Thyroid gland (tissue), 4 donors: ENCODE measurements at regions not wholly inside any gene's neighbourhood (a gene's known extent, or its start where the extent isn't known, plus 50 kb on each side); places are given as distances from the start of the nearest gene placed in this dataset.

ENCODE experiments used
- DNase-seq, 2 donors: peaks; one replicate each; pipeline ENCODE4 v3.0.0-alpha.2; 2019
- H3K27ac ChIP-seq, 3 donors: fragments of 200-600 bp; sonication (generic); 1 replicate in 2 of 3; 2 replicates in 1 of 3; pipeline ENCODE4 v1.5.1; 2016 to 2019; ENCODE audit warnings: mild to moderate bottlenecking in 1 of 3, moderate library complexity in 1 of 3
- H3K27me3 ChIP-seq: fragments of 200-600 bp; sonication (generic); one replicate; pipeline ENCODE4 v1.5.1; 2019
- H3K36me3 ChIP-seq, 2 donors: fragments of 200-600 bp; sonication (generic); one replicate each; pipeline ENCODE4 v1.5.1; 2016 to 2019
- H3K4me1 ChIP-seq, 2 donors: fragments of 200-600 bp; sonication (generic); one replicate each; pipeline ENCODE4 v1.5.1; 2017 to 2019
- H3K4me3 ChIP-seq, 3 donors: fragments of 200-600 bp; sonication (generic); replicated peaks in 1 of 3; 1 replicate in 2 of 3; 2 replicates in 1 of 3; pipeline ENCODE4 v1.5.1; 2016; ENCODE audit warnings: mild to moderate bottlenecking in 1 of 3
- H3K9me3 ChIP-seq: fragments of 200-600 bp; sonication (generic); one replicate; pipeline ENCODE4 v1.5.1; 2017
- CTCF ChIP-seq, 6 experiments: fragments of 200-600 bp in 3 of 6; fragments of 450-650 bp in 3 of 6; sonication (generic) in 3 of 6; IDR thresholded peaks; one replicate each; pipeline ENCODE4 v1.5.1; 2016 to 2019; ENCODE audit warnings: antibody characterized with exemption in 6 of 6, mild to moderate bottlenecking in 2 of 6, inconsistent platforms in 1 of 6, moderate library complexity in 1 of 6
- POLR2A ChIP-seq, 2 donors: fragments of 450-650 bp; IDR thresholded peaks; one replicate each; pipeline ENCODE4 v1.6.1; 2017; ENCODE audit warnings: antibody characterized with exemption in 2 of 2, mild to moderate bottlenecking in 2 of 2, moderate library complexity in 1 of 2
- WGBS, 2 donors: methylation state at CpG; one replicate each; pipeline ENCODE4 v1.1.5; 2017; 5-methylcytosine and 5-hydroxymethylcytosine counted together
- intact Hi-C: fragments of 100-400 bp; cut with DNase I; formaldehyde crosslinking; loops from one replicate; pipeline ENCODE4 v1.15.1; 2023

DNA sequence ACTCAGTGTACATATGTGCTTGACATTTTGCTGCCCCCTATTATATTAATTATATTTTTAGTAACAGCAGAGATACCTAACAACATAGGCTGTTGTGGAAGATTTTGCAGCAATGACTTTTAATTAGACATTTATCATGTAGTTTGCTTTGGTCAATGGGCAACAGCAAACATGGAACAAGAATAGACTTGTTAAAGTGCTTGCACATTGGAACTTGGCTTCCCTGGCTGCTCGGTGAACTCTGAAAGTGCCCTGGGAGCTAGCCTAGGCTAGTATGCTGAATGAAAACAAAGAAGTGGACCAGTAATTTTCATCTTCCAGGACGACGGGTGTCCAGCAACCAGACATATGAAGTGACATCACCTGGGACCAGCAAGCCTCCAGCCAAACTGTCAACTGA lies 1157.1 kb downstream of the ARAP2 start:
- H3K9me3 ChIP-seq = no peaks in the 10 kb centered on the region
- no peaks in the 10 kb centered on the region for H3K4me1 ChIP-seq
- TF ChIP-seq CTCF (IDR thresholded peaks at IDR 0.05) = no peak
- TF ChIP-seq POLR2A (IDR thresholded peaks at IDR 0.05) = no peak
- no peaks in the 10 kb centered on the region for H3K36me3 ChIP-seq
- H3K4me3 ChIP-seq = no peak overlapping the region
- WGBS, 2 donors = 74 to 88% methylated on average over 3 of the region's 3 CpGs
- no peak for DNase-seq
- H3K27me3 ChIP-seq = no peaks in the 10 kb centered on the region
- H3K27ac ChIP-seq = no peak overlapping the region
- intact Hi-C loops = no loop called here

GRCh38 chr4:35100932-35101331 lies 1143.4 kb downstream of the ARAP2 start:
- H3K27me3 ChIP-seq = no peaks in the 10 kb centered on the region
- intact Hi-C loops = no loop called here
- no peak overlapping the region for H3K27ac ChIP-seq
- no peak overlapping the region for H3K4me3 ChIP-seq
- no peak for DNase-seq
- WGBS, 2 donors = 98% methylated on average over 6 to 8 of the region's 8 CpGs
- no peaks in the 10 kb centered on the region for H3K36me3 ChIP-seq
- no peak for TF ChIP-seq POLR2A (IDR thresholded peaks at IDR 0.05)
- peaks cover 9 to 14% of the 10 kb centered on the region in 2 donors for H3K4me1 ChIP-seq
- no peaks in the 10 kb centered on the region for H3K9me3 ChIP-seq

- 91 to 95% methylated on average over 6 to 8 of the region's 8 CpGs for WGBS, 2 donors
These were observed 1142.2 kb downstream of the ARAP2 start for GRCh38 chr4:35102066-35102465.

GRCh38 chr4:35105486-35105885 lies 1138.8 kb downstream of the ARAP2 start:
- peaks cover 9 to 15% of the 10 kb centered on the region in 2 donors for H3K4me1 ChIP-seq

More at GRCh38 chr4:35102066-35102465, 1142.2 kb downstream of the ARAP2 start:
- Histone ChIP-seq H3K36me3 (no peaks in the 10 kb centered on the region), H3K27me3 (no peaks in the 10 kb centered on the region), H3K27ac (no peak overlapping the region), H3K4me3 (no peak overlapping the region), H3K9me3 (no peaks in the 10 kb centered on the region), H3K4me1 (peaks cover 9 to 15% of the 10 kb centered on the region in 2 donors)
- no peak for DNase-seq
- TF ChIP-seq POLR2A (IDR thresholded peaks at IDR 0.05) = no peak
- TF ChIP-seq CTCF (IDR thresholded peaks at IDR 0.05) = no peak
- intact Hi-C loops = no loop called here

DNA sequence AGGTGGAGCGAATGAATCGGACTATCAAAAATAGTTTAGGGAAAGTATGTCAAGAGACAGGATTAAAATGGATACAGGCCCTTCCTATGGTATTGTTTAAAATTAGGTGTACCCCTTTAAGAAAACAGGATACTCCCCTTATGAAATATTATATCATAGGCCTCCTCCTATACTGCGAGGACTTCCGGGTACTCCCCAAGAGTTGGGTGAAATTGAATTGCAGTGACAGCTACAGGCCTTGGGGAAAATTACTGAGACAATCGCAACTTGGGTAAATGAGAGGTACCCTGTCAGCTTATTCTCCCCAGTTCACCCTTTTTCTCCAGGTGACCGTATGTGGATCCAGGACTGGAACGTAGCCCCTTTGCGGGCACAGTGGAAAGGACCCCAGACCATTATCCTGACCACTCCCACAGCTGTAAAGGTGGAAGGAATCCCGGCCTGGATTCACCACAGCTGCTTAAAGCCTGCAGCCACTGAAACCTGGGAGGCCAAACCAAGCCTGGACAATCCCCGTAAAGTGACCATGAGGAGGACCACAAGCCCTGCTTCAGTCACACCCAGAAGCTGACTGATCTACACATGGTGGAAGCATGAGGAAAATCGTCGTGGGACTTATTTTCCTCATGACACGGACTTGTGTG lies 1138.1 kb downstream of the ARAP2 start:
- WGBS, 2 donors = 89 to 92% methylated on average over 13 of the region's 13 CpGs
- Histone ChIP-seq H3K9me3 (no peaks in the 10 kb centered on the region), H3K4me1 (peaks cover 9 to 15% of the 10 kb centered on the region in 2 donors), H3K4me3 (no peak overlapping the region), H3K27me3 (no peaks in the 10 kb centered on the region), H3K36me3 (no peaks in the 10 kb centered on the region), H3K27ac (no peak overlapping the region)
- intact Hi-C loops = no loop called here
- DNase-seq = no peak
- no peak for TF ChIP-seq POLR2A (IDR thresholded peaks at IDR 0.05)

More at GRCh38 chr4:35105486-35105885, 1138.8 kb downstream of the ARAP2 start:
- TF ChIP-seq CTCF (IDR thresholded peaks at IDR 0.05) = no peak
- TF ChIP-seq POLR2A (IDR thresholded peaks at IDR 0.05) = no peak
- intact Hi-C loops = no loop called here
- Histone ChIP-seq H3K4me3 (no peak overlapping the region), H3K27ac (no peak overlapping the region), H3K27me3 (no peaks in the 10 kb centered on the region), H3K9me3 (no peaks in the 10 kb centered on the region), H3K36me3 (no peaks in the 10 kb centered on the region)
- peak; percentile 51 to 55 for DNase-seq
- 24 to 47% methylated on average over 4 of the region's 4 CpGs for WGBS, 2 donors

GRCh38 chr4:35124106-35124505 lies 1120.2 kb downstream of the ARAP2 start:
- H3K4me3 ChIP-seq = no peak overlapping the region
- intact Hi-C loops = no loop called here
- TF ChIP-seq POLR2A (IDR thresholded peaks at IDR 0.05) = no peak
- TF ChIP-seq CTCF (IDR thresholded peaks at IDR 0.05) = no peak

More at GRCh38 chr4:35124106-35124505, 1120.2 kb downstream of the ARAP2 start:
- Histone ChIP-seq H3K36me3 (no peaks in the 10 kb centered on the region), H3K4me1 (no peaks in the 10 kb centered on the region), H3K9me3 (no peaks in the 10 kb centered on the region), H3K27me3 (no peaks in the 10 kb centered on the region), H3K27ac (no peak overlapping the region)
- DNase-seq = no peak
